ENCODE measurements at regions not wholly inside any gene's neighbourhood (a gene's known extent, or its start where the extent isn't known, plus 50 kb on each side); places are given as distances from the start of the nearest gene placed in this dataset.

DNA sequence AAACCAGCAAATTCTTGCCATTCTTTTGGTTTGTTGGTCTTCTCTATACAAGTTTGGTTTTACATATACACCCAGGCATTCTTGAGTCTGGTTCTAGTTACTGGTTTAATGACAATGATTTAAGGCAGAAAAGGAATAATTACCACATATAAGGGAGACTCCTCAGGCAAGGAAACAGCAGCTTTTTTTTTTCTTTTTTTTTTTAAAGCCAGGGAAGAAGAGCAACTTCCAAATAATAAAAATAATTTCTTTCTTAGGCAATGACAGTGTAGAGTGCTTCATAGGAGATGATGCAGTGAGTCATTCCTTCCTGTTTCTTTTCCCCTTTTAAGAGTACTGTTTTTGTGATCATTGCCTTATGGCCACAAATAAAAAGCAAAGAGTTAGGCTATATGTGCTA is 289.7 kb downstream of the DKK2 start:
- Histone ChIP-seq H3K4me3 (no peak overlapping the region), H3K27ac (no peak overlapping the region)
- DNase-seq (ENCODE audit: low spot score) = no peak
- TF ChIP-seq, protein P1, sequence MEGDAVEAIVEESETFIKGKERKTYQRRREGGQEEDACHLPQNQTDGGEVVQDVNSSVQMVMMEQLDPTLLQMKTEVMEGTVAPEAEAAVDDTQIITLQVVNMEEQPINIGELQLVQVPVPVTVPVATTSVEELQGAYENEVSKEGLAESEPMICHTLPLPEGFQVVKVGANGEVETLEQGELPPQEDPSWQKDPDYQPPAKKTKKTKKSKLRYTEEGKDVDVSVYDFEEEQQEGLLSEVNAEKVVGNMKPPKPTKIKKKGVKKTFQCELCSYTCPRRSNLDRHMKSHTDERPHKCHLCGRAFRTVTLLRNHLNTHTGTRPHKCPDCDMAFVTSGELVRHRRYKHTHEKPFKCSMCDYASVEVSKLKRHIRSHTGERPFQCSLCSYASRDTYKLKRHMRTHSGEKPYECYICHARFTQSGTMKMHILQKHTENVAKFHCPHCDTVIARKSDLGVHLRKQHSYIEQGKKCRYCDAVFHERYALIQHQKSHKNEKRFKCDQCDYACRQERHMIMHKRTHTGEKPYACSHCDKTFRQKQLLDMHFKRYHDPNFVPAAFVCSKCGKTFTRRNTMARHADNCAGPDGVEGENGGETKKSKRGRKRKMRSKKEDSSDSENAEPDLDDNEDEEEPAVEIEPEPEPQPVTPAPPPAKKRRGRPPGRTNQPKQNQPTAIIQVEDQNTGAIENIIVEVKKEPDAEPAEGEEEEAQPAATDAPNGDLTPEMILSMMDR (IDR thresholded peaks at IDR 0.05) = no peak

DNA sequence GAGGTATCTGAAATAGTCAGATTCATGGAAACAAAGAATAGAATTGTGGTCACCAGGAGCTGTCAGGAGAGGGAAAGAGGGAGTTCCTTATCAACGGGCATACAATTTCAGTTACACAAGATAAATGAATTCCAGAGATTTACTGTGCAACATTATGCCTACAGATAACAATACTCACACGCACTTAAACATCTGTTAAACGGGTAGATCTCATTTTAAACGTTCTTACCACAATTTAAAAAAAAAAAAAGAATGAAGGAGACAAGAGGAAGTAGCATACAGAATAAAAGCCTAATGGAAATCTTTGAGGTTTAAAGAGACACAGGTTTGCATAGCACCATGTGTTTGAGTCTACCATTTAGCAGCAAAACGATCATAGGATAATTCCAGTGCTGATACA is 298.0 kb downstream of the DKK2 start:
- TF ChIP-seq, protein P1 (IDR thresholded peaks at IDR 0.05) = no peak
- Histone ChIP-seq H3K4me3 (no peak overlapping the region), H3K27ac (no peak overlapping the region)
- DNase-seq (ENCODE audit: low spot score) = no peak

DNA sequence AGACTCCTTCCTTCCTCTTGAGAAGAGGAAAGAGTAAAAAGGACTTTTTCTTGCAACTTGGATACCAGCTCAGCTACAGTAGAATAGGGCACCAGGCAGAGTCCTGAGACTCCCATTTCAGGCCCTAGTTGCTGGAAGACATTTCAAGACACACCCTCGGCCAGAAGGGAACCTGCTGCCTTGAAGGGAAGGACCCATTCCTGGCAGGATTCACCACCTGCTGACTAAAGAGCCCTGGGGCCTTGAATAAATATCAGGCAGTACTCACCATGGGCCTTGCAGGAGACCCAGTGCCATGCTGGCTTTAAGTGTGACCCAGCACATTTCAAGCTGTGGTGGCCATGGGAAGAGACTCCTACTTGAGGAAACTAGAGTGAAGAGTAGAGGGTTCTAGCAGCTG is 317.6 kb downstream of the DKK2 start:
- TF ChIP-seq, protein P1 (IDR thresholded peaks at IDR 0.05) = no peak
- DNase-seq (ENCODE audit: low spot score) = no peak
- Histone ChIP-seq H3K27ac (no peak overlapping the region), H3K4me3 (no peak overlapping the region)

DNA sequence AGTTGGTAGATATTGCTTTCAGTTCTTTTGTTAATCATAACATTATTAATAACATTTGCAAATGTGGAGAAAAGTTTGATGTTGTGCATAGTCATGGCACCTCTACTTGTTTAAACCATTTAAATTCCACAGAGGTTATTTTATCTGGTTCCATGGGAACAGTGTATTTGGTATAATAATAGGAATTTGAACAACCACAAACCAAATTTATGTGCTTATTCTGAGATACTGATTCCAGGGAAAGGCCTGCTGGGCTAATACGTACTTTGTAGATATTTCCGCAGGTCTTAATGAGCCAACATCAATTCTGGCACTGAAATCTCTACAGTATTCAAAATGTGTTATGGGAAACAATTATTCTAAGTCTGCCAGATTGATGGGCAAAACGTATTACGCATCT is 319.0 kb downstream of the DKK2 start:
- no peak overlapping the region for H3K27ac ChIP-seq
- DNase-seq (ENCODE audit: low spot score) = no peak
- no peak overlapping the region for H3K4me3 ChIP-seq
- TF ChIP-seq, protein P1 (IDR thresholded peaks at IDR 0.05) = no peak

DNA sequence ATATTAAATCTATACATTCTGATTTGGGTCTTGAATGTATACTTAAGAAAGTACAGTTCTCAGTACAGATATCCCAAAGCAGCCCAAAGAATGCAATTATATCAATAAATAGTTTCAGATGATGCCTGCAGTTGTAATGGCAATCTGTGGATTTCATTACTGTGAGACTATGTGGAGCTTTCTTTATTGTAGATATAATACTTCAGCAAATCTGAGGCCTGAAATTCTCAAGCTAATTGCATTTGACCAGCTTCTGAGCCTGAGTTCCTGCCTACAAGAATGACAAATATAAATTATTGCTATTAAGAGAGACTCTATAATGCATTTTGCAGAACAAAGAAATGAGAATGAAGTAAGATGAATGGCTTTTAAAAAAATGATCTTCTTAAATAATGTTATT is 320.3 kb downstream of the DKK2 start:
- DNase-seq (ENCODE audit: low spot score) = no peak
- Histone ChIP-seq H3K4me3 (no peak overlapping the region), H3K27ac (no peak overlapping the region)
- TF ChIP-seq, protein P1 (IDR thresholded peaks at IDR 0.05) = no peak

DNA sequence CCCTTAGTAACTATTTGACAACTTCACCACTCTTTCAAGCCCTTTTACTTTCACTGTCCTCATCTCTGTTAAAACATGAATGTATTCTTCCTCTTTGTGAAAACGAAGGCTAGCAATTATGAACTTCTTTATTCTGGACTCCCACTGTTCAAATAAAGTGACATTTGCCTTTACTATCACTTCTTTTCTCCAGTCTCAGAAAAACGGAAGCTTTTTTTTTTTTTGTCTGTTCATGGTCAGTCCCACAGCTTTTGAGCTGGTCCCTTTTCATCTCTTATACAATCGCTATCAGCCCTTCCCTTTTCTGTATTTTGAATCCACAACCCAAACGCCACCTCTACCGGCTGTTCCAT is 327.7 kb downstream of the DKK2 start:
- H3K4me3 ChIP-seq = no peak overlapping the region
- no peak for DNase-seq (ENCODE audit: low spot score)
- peak overlapping the region in 1 of 2 donors; percentile 61 for H3K27ac ChIP-seq
- TF ChIP-seq, protein P1 (IDR thresholded peaks at IDR 0.05) = no peak

DNA sequence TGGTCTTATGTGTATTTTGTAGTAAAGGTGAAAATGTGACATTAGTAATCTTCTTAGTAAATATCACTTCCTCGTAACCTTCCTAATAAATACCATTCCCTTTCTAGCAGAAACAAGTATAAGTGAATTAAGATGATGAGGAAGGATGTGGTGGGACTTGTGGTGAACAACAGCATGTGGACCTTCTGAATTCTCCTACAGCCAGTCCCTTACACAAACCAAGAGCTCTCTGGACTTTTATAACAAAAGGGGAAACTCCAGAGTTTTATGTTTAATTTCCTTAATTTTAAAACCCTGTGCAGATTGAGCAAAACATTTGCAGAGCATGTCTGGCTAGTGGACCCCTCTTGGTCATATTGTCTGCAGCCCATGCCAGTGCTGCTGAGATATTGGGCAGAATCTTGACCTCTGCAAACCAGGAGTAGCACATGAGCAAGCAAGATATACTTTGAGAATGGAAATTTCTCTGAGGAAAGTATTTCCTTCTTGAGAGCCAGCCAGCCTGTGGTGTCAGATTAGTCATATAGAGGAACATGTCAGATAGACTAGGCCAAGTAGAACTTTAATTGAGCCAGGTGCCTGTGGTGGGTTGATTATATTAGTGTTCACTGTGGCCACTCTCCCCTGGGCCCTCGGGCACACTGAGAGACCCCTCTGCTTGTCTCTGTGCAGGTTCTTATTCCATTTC is 328.2 kb downstream of the DKK2 start:
- TF ChIP-seq, protein P1 (IDR thresholded peaks at IDR 0.05) = no peak
- Histone ChIP-seq H3K27ac (peak overlapping the region in 1 of 2 donors; percentile 61), H3K4me3 (no peak overlapping the region)
- DNase-seq (ENCODE audit: low spot score) = no peak

Data from coronary artery (tissue), 2 donors.